Endothelial cell (in vitro differentiated cells): ENCODE measurements at regions not wholly inside any gene's neighbourhood (a gene's known extent, or its start where the extent isn't known, plus 50 kb on each side); places are given as distances from the start of the nearest gene placed in this dataset.

ENCODE experiments used
- DNase-seq: peaks from one replicate; pipeline ENCODE4 v3.0.0; 2021; ENCODE audit warnings: low spot score
- H3K27ac Mint-ChIP-seq: one replicate; pipeline ENCODE4 v1.8.0; 2021; ENCODE audit warnings: mixed read lengths, inconsistent platforms; ENCODE audit not compliant: unreplicated experiment
- H3K27me3 Mint-ChIP-seq: one replicate; pipeline ENCODE4 v1.8.0; 2021; ENCODE audit warnings: mild to moderate bottlenecking, moderate library complexity, mixed read lengths, inconsistent platforms; ENCODE audit not compliant: unreplicated experiment
- H3K36me3 Mint-ChIP-seq: one replicate; pipeline ENCODE4 v1.8.0; 2021; ENCODE audit warnings: mild to moderate bottlenecking, low read depth, mixed read lengths, inconsistent platforms; ENCODE audit not compliant: unreplicated experiment
- H3K4me1 Mint-ChIP-seq: one replicate; pipeline ENCODE4 v1.8.0; 2021; ENCODE audit warnings: mild to moderate bottlenecking, mixed read lengths, inconsistent platforms; ENCODE audit not compliant: unreplicated experiment
- H3K4me3 Mint-ChIP-seq: one replicate; pipeline ENCODE4 v1.8.0; 2021; ENCODE audit warnings: mild to moderate bottlenecking, mixed read lengths, inconsistent platforms; ENCODE audit not compliant: unreplicated experiment
- H3K9me3 Mint-ChIP-seq: one replicate; pipeline ENCODE4 v1.8.0; 2021; ENCODE audit warnings: mixed read lengths, inconsistent platforms; ENCODE audit not compliant: unreplicated experiment
- CTCF ChIP-seq: fragments of 200-600 bp; sonication (generic); IDR thresholded peaks from one replicate; pipeline ENCODE4 v1.5.0; 2021; ENCODE audit warnings: antibody characterized with exemption; ENCODE audit not compliant: unreplicated experiment

DNA sequence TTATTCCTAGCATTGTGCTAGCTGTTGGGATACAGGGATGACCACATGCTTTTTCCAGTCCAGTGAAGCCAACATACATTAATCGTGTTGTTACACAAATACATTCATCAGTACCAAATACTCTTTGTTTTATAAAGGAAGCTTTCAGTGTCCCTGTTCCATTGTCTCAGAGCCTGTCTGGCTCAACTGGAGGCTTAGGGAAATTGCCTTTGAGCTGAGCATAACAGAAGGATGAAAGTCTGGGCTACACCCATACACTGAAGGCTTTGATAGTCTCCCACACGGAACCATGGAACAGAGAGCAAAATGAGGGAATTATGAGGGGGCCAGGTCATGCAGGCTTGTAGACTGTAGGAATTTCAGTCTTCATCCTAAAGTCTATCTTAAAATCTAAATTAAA, 126.4 kb upstream of the KCNQ5 start:
- Mint-ChIP-seq H3K4me1 (no peaks in the 10 kb centered on the region), H3K4me3 (no peak overlapping the region), H3K27me3 (no peaks in the 10 kb centered on the region), H3K9me3 (no peaks in the 10 kb centered on the region), H3K27ac (no peak overlapping the region), H3K36me3 (no peaks in the 10 kb centered on the region)
- no peak for TF ChIP-seq CTCF
- no peak for DNase-seq

GRCh38 chr6:72497186-72497585, 124.7 kb upstream of the KCNQ5 start:
- H3K4me3 Mint-ChIP-seq, result no peak overlapping the region
- H3K27ac Mint-ChIP-seq, result no peak overlapping the region
- TF ChIP-seq CTCF, result no peak
- H3K27me3 Mint-ChIP-seq, result no peaks in the 10 kb centered on the region
- no peaks in the 10 kb centered on the region for H3K36me3 Mint-ChIP-seq
- H3K9me3 Mint-ChIP-seq, result no peaks in the 10 kb centered on the region
- DNase-seq, result no peak
- no peaks in the 10 kb centered on the region for H3K4me1 Mint-ChIP-seq

DNA sequence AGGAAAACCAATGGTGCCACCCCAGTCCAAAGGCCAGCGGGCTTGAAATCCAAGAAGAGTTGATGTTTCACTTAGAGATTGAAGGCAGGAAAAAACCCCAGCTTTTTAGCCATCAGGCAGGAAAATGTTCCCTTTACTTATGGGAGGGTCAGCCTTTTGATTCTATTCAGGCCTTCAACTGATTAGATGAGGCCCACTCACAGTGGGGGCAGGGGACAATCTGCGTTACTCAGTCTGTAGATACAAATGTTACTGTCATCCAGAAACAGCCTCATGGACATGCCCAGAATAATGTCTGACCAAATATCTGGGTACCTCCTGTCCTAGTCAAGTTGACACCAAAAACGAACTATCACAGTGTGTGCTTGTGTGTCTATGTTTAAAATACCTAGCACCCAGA, 121.2 kb upstream of the KCNQ5 start:
- no peak for DNase-seq
- Mint-ChIP-seq H3K4me3 (no peak overlapping the region), H3K4me1 (no peaks in the 10 kb centered on the region), H3K27me3 (no peaks in the 10 kb centered on the region), H3K9me3 (no peaks in the 10 kb centered on the region), H3K27ac (no peak overlapping the region), H3K36me3 (no peaks in the 10 kb centered on the region)
- TF ChIP-seq CTCF, result no peak

DNA sequence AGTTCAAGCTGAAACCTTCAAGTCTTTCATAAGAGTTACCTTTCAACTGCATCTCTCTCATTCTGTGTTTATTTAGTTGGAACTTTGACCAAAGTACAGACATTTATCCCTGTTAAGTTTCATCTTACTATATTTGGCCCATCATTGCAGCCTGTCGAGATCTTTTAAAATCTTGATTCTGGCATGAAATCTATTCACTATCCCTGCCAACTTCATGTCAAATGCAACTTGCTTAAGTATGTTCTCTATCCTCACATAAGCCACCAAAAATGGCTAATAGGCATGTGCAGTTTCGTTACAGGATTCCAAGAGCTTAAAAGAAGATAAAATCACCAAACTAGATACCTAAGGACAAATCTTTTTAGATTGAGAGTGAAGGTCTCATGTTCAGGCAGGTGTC, 117.5 kb upstream of the KCNQ5 start:
- H3K27me3 Mint-ChIP-seq, result no peaks in the 10 kb centered on the region
- H3K36me3 Mint-ChIP-seq, result no peaks in the 10 kb centered on the region

GRCh38 chr6:72505446-72505845, 116.4 kb upstream of the KCNQ5 start:
- Mint-ChIP-seq H3K36me3 (no peaks in the 10 kb centered on the region), H3K4me1 (no peaks in the 10 kb centered on the region), H3K4me3 (no peak overlapping the region), H3K27ac (no peak overlapping the region), H3K9me3 (no peaks in the 10 kb centered on the region), H3K27me3 (no peaks in the 10 kb centered on the region)
- TF ChIP-seq CTCF, result no peak
- DNase-seq, result no peak

More for the DNA sequence above, 117.5 kb upstream of the KCNQ5 start:
- no peak for DNase-seq
- Mint-ChIP-seq H3K9me3 (no peaks in the 10 kb centered on the region), H3K4me3 (no peak overlapping the region), H3K27ac (no peak overlapping the region), H3K4me1 (no peaks in the 10 kb centered on the region)
- no peak for TF ChIP-seq CTCF
